IMR-90 (cell line): ENCODE measurements at regions not wholly inside any gene's neighbourhood (a gene's known extent, or its start where the extent isn't known, plus 50 kb on each side); places are given as distances from the start of the nearest gene placed in this dataset.

Experiments
- ATAC-seq: fragments of 200-7000 bp; cut with Tn5 transposase; 2 replicates; pipeline ENCODE4 v1.9.1; 2020; ENCODE audit warnings: low read depth, mild to moderate bottlenecking, moderate library complexity
- BruUV-seq: library from RNA; stranded (reverse); fragments of 400-500 nt; replicated peaks from 2 replicates; lab custom pipeline; 2021; lab: Mats Ljungman, UMichigan
- CTCF ChIA-PET: fragments of 300-600 bp; formaldehyde crosslinking; extraction: SDS; loops from one replicate; lab custom pipeline; 2021; ENCODE audit warnings: antibody characterized with exemption; lab: Yijun Ruan, JAX
- POLR2A ChIA-PET: fragments of 300-600 bp; sonication (Branson Sonifier 250); formaldehyde crosslinking; loops from one replicate; lab custom pipeline; 2022; ENCODE audit warnings: antibody characterized with exemption; ENCODE audit not compliant: unreplicated experiment; lab: Charles Lee
- DNase-seq: peaks from one replicate; pipeline ENCODE4 v3.0.0; 2013
- H2AFZ ChIP-seq: replicated peaks from 2 replicates; pipeline ENCODE3; 2013; ENCODE audit warnings: low read length, mild to moderate bottlenecking; ENCODE audit not compliant: poor library complexity
- H2AK5ac ChIP-seq: 2 replicates; pipeline ENCODE4 v1.6.1; 2013; ENCODE audit warnings: low read depth, low read length, inconsistent platforms
- H2AK9ac ChIP-seq: replicated peaks from 2 replicates; pipeline ENCODE3; 2013; ENCODE audit warnings: mild to moderate bottlenecking, low read depth, low read length, moderate library complexity; ENCODE audit not compliant: poor library complexity
- H2BK120ac ChIP-seq: 2 replicates; pipeline ENCODE4 v1.6.1; 2013; ENCODE audit warnings: low read depth, low read length, inconsistent platforms
- H2BK15ac ChIP-seq: 3 replicates; pipeline ENCODE4 v1.6.1; 2013; ENCODE audit warnings: low read depth, low read length, inconsistent platforms
- H2BK20ac ChIP-seq: 2 replicates; pipeline ENCODE4 v1.6.1; 2013; ENCODE audit warnings: low read depth, mild to moderate bottlenecking, inconsistent platforms, low read length, moderate library complexity
- H2BK5ac ChIP-seq: 2 replicates; pipeline ENCODE4 v1.6.1; 2013; ENCODE audit warnings: mild to moderate bottlenecking, low read depth, low read length, inconsistent platforms; ENCODE audit not compliant: poor library complexity, severe bottlenecking
- H3K14ac ChIP-seq: replicated peaks from 2 replicates; pipeline ENCODE4 v1.6.1; 2013; ENCODE audit warnings: low read depth, low read length, inconsistent platforms
- H3K18ac ChIP-seq: 2 replicates; pipeline ENCODE4 v1.6.1; 2013; ENCODE audit warnings: low read depth, low read length, control low read depth
- H3K23ac ChIP-seq: 2 replicates; pipeline ENCODE4 v1.6.1; 2013; ENCODE audit warnings: low read depth, low read length, inconsistent platforms
- H3K27ac ChIP-seq: 2 replicates; pipeline ENCODE4 v1.5.1; 2013; ENCODE audit warnings: mild to moderate bottlenecking, control low read depth, low read length; ENCODE audit not compliant: insufficient read depth
- H3K27me3 ChIP-seq: 2 replicates; pipeline ENCODE4 v1.6.1; 2013; ENCODE audit warnings: low read length; ENCODE audit not compliant: control insufficient read depth, insufficient read depth
- H3K36me3 ChIP-seq: 2 replicates; pipeline ENCODE4 v1.6.1; 2013; ENCODE audit warnings: low read length, mixed read lengths; ENCODE audit not compliant: control insufficient read depth, insufficient read depth
- H3K4ac ChIP-seq: 2 replicates; pipeline ENCODE4 v1.6.1; 2013; ENCODE audit warnings: low read depth, low read length, inconsistent platforms
- H3K4me1 ChIP-seq: 2 replicates; pipeline ENCODE4 v1.6.1; 2013; ENCODE audit warnings: low read length, mixed read lengths; ENCODE audit not compliant: control insufficient read depth, insufficient read depth
- H3K4me2 ChIP-seq: 2 replicates; pipeline ENCODE4 v1.6.1; 2013; ENCODE audit warnings: low read depth, mild to moderate bottlenecking, control low read depth, low read length, moderate library complexity
- H3K4me3 ChIP-seq: 2 replicates; pipeline ENCODE4 v1.5.1; 2013; ENCODE audit warnings: low read depth, mild to moderate bottlenecking, control low read depth, low read length, moderate library complexity; ENCODE audit not compliant: insufficient read depth
- H3K56ac ChIP-seq: 2 replicates; pipeline ENCODE4 v1.6.1; 2013; ENCODE audit warnings: low read length, inconsistent platforms; ENCODE audit not compliant: insufficient read depth; ENCODE audit errors: extremely low read depth
- H3K79me1 ChIP-seq, 2 experiments: 2 replicates each; pipeline ENCODE4 v1.6.1; 2013; ENCODE audit warnings: low read length in 2 of 2, inconsistent platforms in 1 of 2, low read depth in 1 of 2
- H3K9ac ChIP-seq: 2 replicates; pipeline ENCODE4 v1.6.1; 2013; ENCODE audit warnings: low read depth, low read length, control low read depth
- H3K9me1 ChIP-seq: 2 replicates; pipeline ENCODE4 v1.6.1; 2013; ENCODE audit warnings: low read length, inconsistent platforms; ENCODE audit not compliant: insufficient read depth
- H3K9me3 ChIP-seq: 2 replicates; pipeline ENCODE4 v1.6.1; 2013; ENCODE audit warnings: low read length; ENCODE audit not compliant: control insufficient read depth, insufficient read depth
- H4K20me1 ChIP-seq: 2 replicates; pipeline ENCODE4 v1.6.1; 2013; ENCODE audit warnings: low read length, inconsistent platforms; ENCODE audit not compliant: insufficient read depth
- H4K5ac ChIP-seq: 2 replicates; pipeline ENCODE4 v1.6.1; 2013; ENCODE audit warnings: mild to moderate bottlenecking, low read depth, low read length, control low read depth
- H4K8ac ChIP-seq, 2 experiments: 2 replicates each; pipeline ENCODE4 v1.6.1; 2013; ENCODE audit warnings: low read depth in 2 of 2, low read length in 2 of 2, control low read depth in 1 of 2, inconsistent platforms in 1 of 2
- H4K91ac ChIP-seq: 2 replicates; pipeline ENCODE4 v1.6.1; 2013; ENCODE audit warnings: low read depth, low read length, inconsistent platforms; ENCODE audit not compliant: insufficient read depth
- BHLHE40 ChIP-seq: fragments of 150-350 bp; IDR thresholded peaks from 2 replicates; pipeline ENCODE4 v1.6.1; 2016; ENCODE audit warnings: mild to moderate bottlenecking, low read depth, low read length
- CEBPB ChIP-seq: IDR thresholded peaks from 2 replicates; pipeline ENCODE4 v1.6.1; 2012; ENCODE audit warnings: low read depth, low read length, improper control_type of control experiment
- CHD1 ChIP-seq: IDR thresholded peaks from 2 replicates; pipeline ENCODE4 v1.6.1; 2012; ENCODE audit warnings: low read depth, low read length, improper control_type of control experiment
- CTCF ChIP-seq: conservative IDR thresholded peaks from 2 replicates; pipeline ENCODE4 v1.5.1; 2012; ENCODE audit warnings: mild to moderate bottlenecking, low read depth, low read length, improper control_type of control experiment
- ELK1 ChIP-seq: fragments of 150-350 bp; IDR thresholded peaks from 2 replicates; pipeline ENCODE4 v1.6.1; 2016; ENCODE audit warnings: low read depth, mild to moderate bottlenecking, low read length, moderate library complexity, borderline replicate concordance
- FOS ChIP-seq: fragments of 150-350 bp; IDR thresholded peaks from 2 replicates; pipeline ENCODE4 v1.6.1; 2016; ENCODE audit warnings: low read depth, low read length
- MAFK ChIP-seq: IDR thresholded peaks from 2 replicates; pipeline ENCODE4 v1.6.1; 2012; ENCODE audit warnings: low read depth, low read length, improper control_type of control experiment
- MAZ ChIP-seq: IDR thresholded peaks from 2 replicates; pipeline ENCODE4 v1.6.1; 2012; ENCODE audit warnings: low read depth, mild to moderate bottlenecking, low read length, improper control_type of control experiment, moderate library complexity, borderline replicate concordance
- MXI1 ChIP-seq: IDR thresholded peaks from 2 replicates; pipeline ENCODE4 v1.6.1; 2012; ENCODE audit warnings: low read depth, mild to moderate bottlenecking, low read length, moderate library complexity, borderline replicate concordance
- NFE2L2 ChIP-seq: fragments of 150-350 bp; IDR thresholded peaks from 2 replicates; pipeline ENCODE4 v1.6.1; 2016; ENCODE audit warnings: low read depth, mild to moderate bottlenecking, low read length
- POLR2A ChIP-seq: IDR thresholded peaks from 2 replicates; pipeline ENCODE4 v1.6.1; 2012; ENCODE audit warnings: mild to moderate bottlenecking, low read depth, low read length
- RAD21 ChIP-seq: IDR thresholded peaks from 2 replicates; pipeline ENCODE4 v1.6.1; 2012; ENCODE audit warnings: low read length, improper control_type of control experiment
- RCOR1 ChIP-seq: IDR thresholded peaks from 2 replicates; pipeline ENCODE4 v1.6.1; 2012; ENCODE audit warnings: mild to moderate bottlenecking, low read length, improper control_type of control experiment; ENCODE audit not compliant: insufficient replicate concordance
- RFX5 ChIP-seq: IDR thresholded peaks from 2 replicates; pipeline ENCODE4 v1.8.0; 2012; ENCODE audit warnings: low read depth, mild to moderate bottlenecking, low read length, moderate library complexity
- SMC3 ChIP-seq: fragments of 150-350 bp; IDR thresholded peaks from 2 replicates; pipeline ENCODE4 v1.6.1; 2016; ENCODE audit warnings: low read depth, mild to moderate bottlenecking, antibody characterized with exemption, low read length, moderate library complexity
- USF2 ChIP-seq: fragments of 150-350 bp; IDR thresholded peaks from 2 replicates; pipeline ENCODE4 v1.6.1; 2017; ENCODE audit warnings: mild to moderate bottlenecking, antibody characterized with exemption, low read length, low read depth
- WGBS, 2 experiments: methylation state at CpG; one replicate each; pipeline versions ENCODE4 v1.1.5 to v1.1.7; 2013; ENCODE audit warnings: missing lambda C conversion rate in 2 of 2; ENCODE audit not compliant: insufficient read length in 1 of 2; ENCODE audit errors: extremely low coverage in 2 of 2; 5-methylcytosine and 5-hydroxymethylcytosine counted together
- dilution Hi-C: fragments of 300-500 bp; cut with HindIII; formaldehyde crosslinking; loops from one replicate; pipeline ENCODE4 v1.14.3; 2018; ENCODE audit warnings: low sequenced_read_pairs; ENCODE audit not compliant: unreplicated experiment
- in situ Hi-C: fragments of 300-500 bp; cut with MboI; formaldehyde crosslinking; loops from 3 replicates; pipeline ENCODE4 v1.14.3; 2019; ENCODE audit warnings: low sequenced_read_pairs, inconsistent platforms, mixed read lengths
- intact Hi-C: fragments of 100-400 bp; cut with micrococcal nuclease; formaldehyde crosslinking; loops from 2 replicates; pipeline ENCODE4 v1.10.0; 2022

- no TSS peak for BruUV-seq
- H2BK5ac ChIP-seq: no peak overlapping the region
- H3K9me3 ChIP-seq: no peaks in the 10 kb centered on the region
- intact Hi-C loops: no loop called here
- no peak overlapping the region for H3K56ac ChIP-seq
- no peak overlapping the region for H3K14ac ChIP-seq
- peaks cover 3% of the 10 kb centered on the region; the same call in 1 of the 2 replicates for H3K27me3 ChIP-seq
- no peak for ATAC-seq
- H3K36me3 ChIP-seq: no peaks in the 10 kb centered on the region
- no peak overlapping the region for H3K23ac ChIP-seq
- no peak overlapping the region for H4K8ac ChIP-seq
- no peak overlapping the region for H2AFZ ChIP-seq
- no peak overlapping the region for H4K5ac ChIP-seq
- TF ChIP-seq FOS: no peak
- TF ChIP-seq RCOR1: no peak
- TF ChIP-seq SMC3: no peak
- TF ChIP-seq CHD1: no peak
- TF ChIP-seq MAFK: no peak
- TF ChIP-seq NFE2L2: no peak
- TF ChIP-seq POLR2A: no peak
- TF ChIP-seq BHLHE40: no peak
- no peak for TF ChIP-seq MAZ
- TF ChIP-seq CEBPB: no peak
- TF ChIP-seq MXI1: no peak
- no peak for TF ChIP-seq RAD21
- TF ChIP-seq USF2: no peak
- no peak for TF ChIP-seq ELK1
- no peak for TF ChIP-seq RFX5
- TF ChIP-seq CTCF: no peak
- WGBS, 2 experiments: 56% methylated on average over 6 of the region's 12 CpGs; no CpG with 5 or more reads in 1 of the 2 experiments
- H2AK5ac ChIP-seq: no peak overlapping the region
- POLR2A ChIA-PET: no interaction called here
- no peaks in the 10 kb centered on the region for H3K79me1 ChIP-seq
- dilution Hi-C loops: no loop called here
- H2BK120ac ChIP-seq: no peak overlapping the region
- H3K4me3 ChIP-seq: no peak overlapping the region
- H3K4me2 ChIP-seq: no peak overlapping the region
- no peaks in the 10 kb centered on the region for H3K4me1 ChIP-seq
- H3K18ac ChIP-seq: no peak overlapping the region
- no peak for DNase-seq
- no peak overlapping the region for H3K9ac ChIP-seq
- no peaks in the 10 kb centered on the region for H4K20me1 ChIP-seq
- CTCF ChIA-PET: no interaction called here
- H4K91ac ChIP-seq: no peak overlapping the region
- no peak overlapping the region for H2BK15ac ChIP-seq
- no peak overlapping the region for H2AK9ac ChIP-seq
- H2BK20ac ChIP-seq: no peak overlapping the region
- H3K9me1 ChIP-seq: no peaks in the 10 kb centered on the region
- no peak overlapping the region for H3K4ac ChIP-seq
- H3K27ac ChIP-seq: no peak overlapping the region
- in situ Hi-C loops: no loop called here
Observed at GRCh38 chr14:35998303-35998702, 172.2 kb downstream of the BRMS1L start.
